BLaER1 treated with 17β-estradiol and CSF1 and Interleukin-3, amounts not matched to agents 10 nM and 100 nM (cell line): ENCODE measurements at regions not wholly inside any gene's neighbourhood (a gene's known extent, or its start where the extent isn't known, plus 50 kb on each side); places are given as distances from the start of the nearest gene placed in this dataset.

Experiments
- H3K27ac ChIP-seq, 11 experiments: shearing (Covaris generic); formaldehyde crosslinking; 2 replicates each; pipeline ENCODE4 v1.8.1; 2022
- H3K27me3 ChIP-seq, 11 experiments: shearing (Covaris generic); formaldehyde crosslinking; 2 replicates each; pipeline ENCODE4 v1.8.1; 2022
- H3K36me3 ChIP-seq, 11 experiments: shearing (Covaris generic); formaldehyde crosslinking; 2 replicates each; pipeline ENCODE4 v1.8.1; 2022
- H3K4me1 ChIP-seq, 10 experiments: shearing (Covaris generic); formaldehyde crosslinking; 2 replicates each; pipeline ENCODE4 v1.8.1; 2022
- H3K4me2 ChIP-seq, 11 experiments: shearing (Covaris generic); formaldehyde crosslinking; 2 replicates each; pipeline ENCODE4 v1.8.1; 2022
- H3K4me3 ChIP-seq, 10 experiments: shearing (Covaris generic); formaldehyde crosslinking; 2 replicates each; pipeline ENCODE4 v1.8.1; 2022
- H3K9ac ChIP-seq, 11 experiments: shearing (Covaris generic); formaldehyde crosslinking; 2 replicates each; pipeline ENCODE4 v1.8.1; 2022
- H3K9me3 ChIP-seq, 11 experiments: shearing (Covaris generic); formaldehyde crosslinking; replicated peaks in 1 of 11; 2 replicates each; pipeline ENCODE4 v1.8.1; 2022
- H4K20me1 ChIP-seq, 11 experiments: shearing (Covaris generic); formaldehyde crosslinking; 2 replicates each; pipeline ENCODE4 v1.8.1; 2022
- Cebpa-rat ChIP-seq, 11 experiments: shearing (Covaris generic); IDR thresholded peaks; 2 replicates each; pipeline ENCODE4 v1.8.1; 2022

DNA sequence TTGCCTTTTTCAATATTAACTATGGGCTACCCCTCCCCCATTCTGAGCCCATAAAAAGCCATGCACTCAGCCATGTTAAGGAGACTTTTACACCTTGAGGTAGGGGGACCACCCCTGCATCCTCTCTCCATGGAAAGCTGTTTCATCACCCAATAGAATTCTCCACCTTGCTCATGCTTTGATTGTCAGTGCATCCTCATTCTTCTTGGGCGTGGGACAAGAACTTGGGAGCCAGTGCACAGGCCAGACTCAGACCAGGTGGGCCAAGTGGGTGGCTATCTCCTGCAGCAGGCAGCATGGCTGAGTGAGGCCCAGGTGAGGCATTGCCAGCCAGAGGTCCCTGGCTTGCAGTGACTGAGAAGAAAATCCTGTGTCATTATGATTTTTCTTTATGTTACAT, 357.4 kb upstream of the CDIN1 start:
- Histone ChIP-seq H3K4me3 (no peak overlapping the region), H3K4me1 (no peaks in the 10 kb centered on the region)
- no peak for TF ChIP-seq Cebpa-rat (IDR thresholded peaks at IDR 0.05)

DNA sequence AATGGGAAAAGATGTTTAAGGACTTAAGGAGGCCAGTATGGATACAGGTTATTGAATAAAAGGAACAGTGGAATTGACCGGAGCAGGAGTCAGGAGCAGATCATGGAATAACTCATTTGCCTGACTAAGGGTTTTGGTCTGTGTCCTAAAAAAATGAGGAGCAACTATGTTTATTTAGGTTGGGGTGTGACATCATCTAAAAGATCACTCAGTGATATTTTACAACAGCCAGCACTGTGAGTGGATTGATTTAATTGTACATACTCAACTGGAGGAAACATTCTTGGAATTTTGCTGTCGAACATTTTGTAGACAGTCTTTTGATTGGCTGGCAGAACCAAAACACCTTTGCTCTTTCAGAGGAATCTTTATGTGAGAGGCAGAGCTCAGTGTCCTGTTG, 348.6 kb upstream of the CDIN1 start:
- H3K27ac ChIP-seq = no peak overlapping the region
- no peaks in the 10 kb centered on the region for H3K4me1 ChIP-seq
- no peaks in the 10 kb centered on the region for H4K20me1 ChIP-seq
- no peak overlapping the region for H3K9ac ChIP-seq
- no peak overlapping the region for H3K4me2 ChIP-seq
- no peaks in the 10 kb centered on the region for H3K27me3 ChIP-seq
- H3K9me3 ChIP-seq = peaks cover 0 to under 1% (median 0%) of the 10 kb centered on the region in 11 experiments; a peak in 1 of 22 replicates
- no peak for TF ChIP-seq Cebpa-rat (IDR thresholded peaks at IDR 0.05)
- no peaks in the 10 kb centered on the region for H3K36me3 ChIP-seq
- no peak overlapping the region for H3K4me3 ChIP-seq

More for the DNA sequence above, 357.4 kb upstream of the CDIN1 start:
- no peaks in the 10 kb centered on the region for H4K20me1 ChIP-seq
- H3K27me3 ChIP-seq = no peaks in the 10 kb centered on the region
- H3K36me3 ChIP-seq = no peaks in the 10 kb centered on the region
- no peak overlapping the region for H3K27ac ChIP-seq
- H3K4me2 ChIP-seq = no peak overlapping the region
- H3K9me3 ChIP-seq = peaks cover 12 to 16% (median 14%) of the 10 kb centered on the region in 11 experiments
- no peak overlapping the region for H3K9ac ChIP-seq

DNA sequence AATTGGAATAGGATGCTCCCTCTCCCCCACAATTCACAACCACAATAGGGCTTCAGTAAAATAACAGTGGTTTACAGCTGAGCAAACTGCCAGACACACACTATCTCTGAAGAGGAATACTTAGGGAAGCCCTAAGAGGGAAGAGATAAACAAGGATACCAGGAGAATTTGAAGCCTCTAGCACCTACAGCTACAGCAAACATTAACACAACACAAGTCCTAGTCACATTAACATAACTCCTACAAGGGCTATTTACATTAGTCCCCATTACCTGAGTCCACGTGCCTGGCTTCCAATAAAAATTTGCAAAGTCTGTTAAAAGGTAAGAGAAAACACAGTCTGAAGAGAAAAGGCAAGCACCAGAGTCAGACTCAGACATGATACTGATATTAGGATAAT, 346.9 kb upstream of the CDIN1 start:
- no peak for TF ChIP-seq Cebpa-rat (IDR thresholded peaks at IDR 0.05)
- Histone ChIP-seq H3K4me2 (no peak overlapping the region), H4K20me1 (no peaks in the 10 kb centered on the region), H3K27me3 (no peaks in the 10 kb centered on the region), H3K9me3 (no peaks in the 10 kb centered on the region), H3K36me3 (no peaks in the 10 kb centered on the region), H3K9ac (no peak overlapping the region), H3K4me1 (no peaks in the 10 kb centered on the region), H3K4me3 (no peak overlapping the region), H3K27ac (no peak overlapping the region)

DNA sequence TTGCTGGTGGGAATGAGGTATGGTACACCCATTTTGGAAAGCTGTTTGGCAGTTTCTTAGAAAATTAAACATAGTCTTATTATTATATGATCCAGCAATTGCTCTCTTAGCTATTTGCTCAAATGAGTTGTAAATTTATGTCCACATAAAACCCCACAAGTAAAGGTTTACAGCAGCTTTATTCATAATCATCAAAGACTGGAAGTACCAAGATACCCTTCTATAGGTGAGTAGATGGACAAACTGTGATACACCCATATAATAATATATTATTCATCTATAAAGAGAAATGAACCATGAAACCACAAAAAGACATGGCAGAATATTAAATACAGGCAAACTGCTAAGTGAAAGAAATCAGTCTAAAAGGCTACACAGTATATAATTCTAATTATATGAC, 344.7 kb upstream of the CDIN1 start:
- H3K4me2 ChIP-seq = no peak overlapping the region
- no peak overlapping the region for H3K9ac ChIP-seq
- H3K9me3 ChIP-seq = no peaks in the 10 kb centered on the region
- no peaks in the 10 kb centered on the region for H3K27me3 ChIP-seq
- H3K4me1 ChIP-seq = no peaks in the 10 kb centered on the region
- no peak overlapping the region for H3K4me3 ChIP-seq
- H3K36me3 ChIP-seq = no peaks in the 10 kb centered on the region
- TF ChIP-seq Cebpa-rat (IDR thresholded peaks at IDR 0.05) = no peak
- no peak overlapping the region for H3K27ac ChIP-seq
- no peaks in the 10 kb centered on the region for H4K20me1 ChIP-seq

DNA sequence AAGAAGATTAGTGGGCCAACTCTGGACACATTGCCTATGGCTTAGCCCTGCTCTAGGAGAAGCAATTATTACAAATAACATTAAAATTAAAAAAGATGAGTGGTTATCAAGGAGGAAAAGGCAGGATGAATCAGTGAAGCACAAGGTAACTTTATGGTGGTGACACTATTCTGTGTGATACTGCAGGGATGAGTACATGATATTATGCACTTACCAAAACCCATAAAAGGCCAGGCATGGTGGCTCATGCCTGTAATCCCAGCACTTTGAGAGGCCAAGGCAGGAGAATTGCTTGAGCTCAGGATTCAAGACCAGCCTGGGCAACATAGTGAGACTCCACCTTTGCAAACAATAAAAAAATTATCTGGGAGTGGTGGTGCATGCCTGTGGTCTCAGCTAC, 344.3 kb upstream of the CDIN1 start:
- Histone ChIP-seq H3K27me3 (no peaks in the 10 kb centered on the region), H3K27ac (no peak overlapping the region), H3K4me2 (no peak overlapping the region), H3K4me3 (no peak overlapping the region), H3K9ac (no peak overlapping the region), H3K4me1 (no peaks in the 10 kb centered on the region), H4K20me1 (no peaks in the 10 kb centered on the region), H3K9me3 (no peaks in the 10 kb centered on the region), H3K36me3 (no peaks in the 10 kb centered on the region)
- no peak for TF ChIP-seq Cebpa-rat (IDR thresholded peaks at IDR 0.05)

DNA sequence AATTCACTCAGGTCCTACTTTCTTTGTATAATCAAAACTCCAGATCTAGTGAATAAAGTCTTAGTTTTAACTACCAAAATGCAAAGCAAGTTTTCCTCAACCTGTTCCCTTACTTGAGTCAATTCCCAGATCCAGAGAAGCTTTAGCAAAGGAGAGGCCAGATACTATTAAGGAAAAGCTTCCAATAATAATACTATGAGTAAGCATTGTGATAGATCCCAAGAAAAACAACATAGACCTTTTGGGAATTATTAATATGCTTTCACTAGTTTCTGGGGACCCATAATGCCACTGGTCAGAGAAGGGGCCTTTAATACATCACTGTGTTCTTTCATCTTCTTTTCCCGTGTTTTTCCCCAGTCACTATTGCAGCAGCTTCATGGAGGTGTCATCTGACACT, 339.9 kb upstream of the CDIN1 start:
- Histone ChIP-seq H4K20me1 (no peaks in the 10 kb centered on the region), H3K4me2 (no peak overlapping the region), H3K36me3 (no peaks in the 10 kb centered on the region), H3K4me3 (no peak overlapping the region), H3K9ac (no peak overlapping the region), H3K27ac (no peak overlapping the region), H3K27me3 (no peaks in the 10 kb centered on the region), H3K4me1 (no peaks in the 10 kb centered on the region), H3K9me3 (peaks cover 0 to 15% (median 0%) of the 10 kb centered on the region in 11 experiments; a peak in 3 of 22 replicates)
- TF ChIP-seq Cebpa-rat (IDR thresholded peaks at IDR 0.05) = no peak

DNA sequence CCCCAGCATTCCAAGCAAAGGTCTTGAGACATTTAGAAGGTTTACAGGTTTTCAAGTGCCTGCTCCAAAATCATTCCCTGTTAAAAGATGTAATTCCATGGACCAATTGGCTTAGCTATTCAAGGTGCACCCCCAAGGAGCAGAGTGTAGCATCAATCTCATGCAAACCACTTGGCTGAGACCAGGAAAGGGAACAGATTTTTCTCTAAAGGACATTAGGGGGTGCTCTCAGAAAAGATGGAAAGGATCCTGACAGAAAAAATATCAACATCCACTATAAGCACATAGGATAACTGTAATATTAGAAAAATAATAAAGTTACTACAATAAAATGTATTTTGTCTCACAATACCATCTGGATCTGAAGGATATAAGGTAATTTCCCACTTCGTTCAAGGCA, 328.0 kb upstream of the CDIN1 start:
- Histone ChIP-seq H3K4me3 (no peak overlapping the region), H4K20me1 (no peaks in the 10 kb centered on the region), H3K9me3 (no peaks in the 10 kb centered on the region), H3K27ac (no peak overlapping the region), H3K36me3 (no peaks in the 10 kb centered on the region), H3K27me3 (no peaks in the 10 kb centered on the region), H3K4me1 (peaks cover 0 to 5% (median 0%) of the 10 kb centered on the region in 10 experiments; a peak in 2 of 20 replicates), H3K9ac (no peak overlapping the region), H3K4me2 (no peak overlapping the region)
- TF ChIP-seq Cebpa-rat (IDR thresholded peaks at IDR 0.05) = no peak

DNA sequence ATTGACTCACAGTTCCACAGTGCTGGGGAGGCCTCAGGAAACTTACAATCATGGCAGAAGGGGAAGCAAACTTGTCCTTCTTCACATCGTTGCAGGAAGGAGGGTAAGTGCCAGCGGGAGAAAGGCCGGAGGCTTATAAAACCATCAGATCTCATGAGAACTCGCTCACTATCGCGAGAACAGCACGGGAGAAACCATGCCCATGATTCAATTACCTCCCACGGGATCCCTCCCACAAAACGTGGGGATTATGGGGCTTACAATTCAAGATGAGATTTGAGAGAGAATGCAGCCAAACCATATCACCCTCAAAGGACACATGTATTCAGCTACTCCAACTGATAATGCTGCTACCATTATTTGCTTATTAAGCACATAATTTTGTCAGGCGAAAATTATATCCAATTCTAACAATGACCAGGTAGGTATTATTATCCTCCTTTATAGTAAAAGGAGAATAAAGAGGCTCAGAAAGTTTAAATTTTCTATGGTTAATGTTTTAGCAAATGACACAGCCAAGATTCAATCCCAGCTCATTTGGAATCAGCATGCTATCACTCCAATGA, 327.2 kb upstream of the CDIN1 start:
- no peak for TF ChIP-seq Cebpa-rat (IDR thresholded peaks at IDR 0.05)

DNA sequence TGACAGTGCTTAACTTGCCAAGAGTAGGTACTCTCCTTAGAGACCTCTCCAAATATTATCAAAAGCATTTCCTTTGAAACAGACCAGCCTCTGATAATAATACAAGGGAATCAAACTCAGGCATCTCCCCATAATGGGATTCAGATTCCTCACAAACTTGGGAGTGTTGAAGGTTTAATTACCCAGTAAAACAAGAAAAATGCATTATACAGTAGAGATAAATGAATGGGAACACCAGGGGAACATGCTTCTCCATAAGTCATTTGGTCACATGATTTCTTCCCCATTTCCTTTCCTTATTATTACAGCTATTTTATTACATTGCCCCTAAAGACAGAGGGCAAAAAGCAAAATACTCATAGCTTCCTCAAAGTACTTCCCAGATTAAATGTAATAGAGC, 325.0 kb upstream of the CDIN1 start:
- peaks cover 0 to 5% (median 0%) of the 10 kb centered on the region in 10 experiments; a peak in 2 of 20 replicates for H3K4me1 ChIP-seq
- H3K27ac ChIP-seq = no peak overlapping the region
- no peaks in the 10 kb centered on the region for H4K20me1 ChIP-seq
- H3K9me3 ChIP-seq = no peaks in the 10 kb centered on the region
- no peak overlapping the region for H3K4me3 ChIP-seq
- no peak for TF ChIP-seq Cebpa-rat (IDR thresholded peaks at IDR 0.05)
- no peaks in the 10 kb centered on the region for H3K36me3 ChIP-seq
- H3K27me3 ChIP-seq = no peaks in the 10 kb centered on the region
- H3K4me2 ChIP-seq = 0 out of 22 replicates have a peak overlapping the region, but pooled peaks of 1 of the 11 experiments have one; percentile 17
- H3K9ac ChIP-seq = no peak overlapping the region

More for the DNA sequence above, 327.2 kb upstream of the CDIN1 start:
- Histone ChIP-seq H3K36me3 (no peaks in the 10 kb centered on the region), H4K20me1 (no peaks in the 10 kb centered on the region), H3K27ac (no peak overlapping the region), H3K27me3 (no peaks in the 10 kb centered on the region), H3K4me2 (no peak overlapping the region), H3K4me3 (no peak overlapping the region), H3K9me3 (no peaks in the 10 kb centered on the region), H3K9ac (no peak overlapping the region), H3K4me1 (peaks cover 0 to 5% (median 0%) of the 10 kb centered on the region in 10 experiments; a peak in 2 of 20 replicates)

DNA sequence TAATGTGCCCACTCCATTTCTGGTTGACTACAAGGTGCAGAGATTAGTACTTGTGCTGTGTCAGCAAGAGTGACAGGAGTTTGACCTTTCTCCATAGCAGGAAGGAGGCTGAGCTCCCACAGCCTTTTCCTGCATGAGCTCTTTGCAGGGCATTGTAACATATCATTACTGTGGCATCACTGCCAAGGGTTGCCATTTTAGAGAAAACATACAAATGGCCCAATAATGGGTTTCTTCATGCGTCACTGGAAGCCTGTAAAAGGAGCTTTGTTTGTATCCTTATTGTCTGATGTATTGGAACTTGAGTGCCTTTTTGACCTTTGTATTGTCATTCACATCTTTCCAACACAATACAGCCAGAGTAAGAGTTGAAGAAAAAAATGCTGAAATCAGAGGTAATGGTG, 323.0 kb upstream of the CDIN1 start:
- no peak overlapping the region for H3K4me2 ChIP-seq

More for the DNA sequence above, 323.0 kb upstream of the CDIN1 start:
- H3K27me3 ChIP-seq = no peaks in the 10 kb centered on the region
- H3K4me3 ChIP-seq = no peak overlapping the region
- no peak overlapping the region for H3K27ac ChIP-seq
- no peak overlapping the region for H3K9ac ChIP-seq
- TF ChIP-seq Cebpa-rat (IDR thresholded peaks at IDR 0.05) = no peak
- H3K9me3 ChIP-seq = no peaks in the 10 kb centered on the region
- no peaks in the 10 kb centered on the region for H4K20me1 ChIP-seq
- no peaks in the 10 kb centered on the region for H3K36me3 ChIP-seq
- H3K4me1 ChIP-seq = peaks cover 0 to 5% (median 0%) of the 10 kb centered on the region in 10 experiments; a peak in 2 of 20 replicates
